ENCODE measurements at regions not wholly inside any gene's neighbourhood (a gene's known extent, or its start where the extent isn't known, plus 50 kb on each side); places are given as distances from the start of the nearest gene placed in this dataset.

DNA sequence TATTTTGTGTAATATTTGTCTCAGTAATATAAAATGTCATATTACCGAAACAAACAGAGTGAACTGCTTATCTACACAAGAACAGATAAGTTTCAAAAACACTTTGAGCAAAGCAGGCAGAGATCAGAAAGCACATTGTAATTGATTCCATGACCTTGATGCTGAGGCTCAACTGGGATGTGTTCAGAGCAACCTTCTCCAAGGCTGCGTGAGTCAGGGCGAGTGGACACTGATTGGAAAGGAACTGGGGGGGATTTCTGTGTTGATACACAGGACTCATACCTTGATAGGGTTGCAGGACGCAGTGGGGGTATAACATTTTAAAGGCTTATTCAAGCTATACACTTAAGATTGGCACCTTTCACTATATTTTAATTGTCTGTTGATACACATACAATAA is 1136.3 kb downstream of the UQCRFS1 start:
- Mint-ChIP-seq H3K4me1 (ENCODE audit: low read depth, unreplicated experiment) (no peaks in the 10 kb centered on the region), H3K4me3 (ENCODE audit: low read depth, unreplicated experiment) (no peak overlapping the region), H3K36me3 (ENCODE audit: insufficient read depth, unreplicated experiment) (no peaks in the 10 kb centered on the region), H3K9me3 (ENCODE audit: low read depth, unreplicated experiment) (peaks cover 29% of the 10 kb centered on the region), H3K27me3 (ENCODE audit: unreplicated experiment) (no peaks in the 10 kb centered on the region), H3K27ac (ENCODE audit: unreplicated experiment) (no peak overlapping the region)
- DNase-seq, result no peak
- intact Hi-C loops (cut with micrococcal nuclease; ENCODE audit: unreplicated experiment), result no loop called here
- TF ChIP-seq, protein P1, sequence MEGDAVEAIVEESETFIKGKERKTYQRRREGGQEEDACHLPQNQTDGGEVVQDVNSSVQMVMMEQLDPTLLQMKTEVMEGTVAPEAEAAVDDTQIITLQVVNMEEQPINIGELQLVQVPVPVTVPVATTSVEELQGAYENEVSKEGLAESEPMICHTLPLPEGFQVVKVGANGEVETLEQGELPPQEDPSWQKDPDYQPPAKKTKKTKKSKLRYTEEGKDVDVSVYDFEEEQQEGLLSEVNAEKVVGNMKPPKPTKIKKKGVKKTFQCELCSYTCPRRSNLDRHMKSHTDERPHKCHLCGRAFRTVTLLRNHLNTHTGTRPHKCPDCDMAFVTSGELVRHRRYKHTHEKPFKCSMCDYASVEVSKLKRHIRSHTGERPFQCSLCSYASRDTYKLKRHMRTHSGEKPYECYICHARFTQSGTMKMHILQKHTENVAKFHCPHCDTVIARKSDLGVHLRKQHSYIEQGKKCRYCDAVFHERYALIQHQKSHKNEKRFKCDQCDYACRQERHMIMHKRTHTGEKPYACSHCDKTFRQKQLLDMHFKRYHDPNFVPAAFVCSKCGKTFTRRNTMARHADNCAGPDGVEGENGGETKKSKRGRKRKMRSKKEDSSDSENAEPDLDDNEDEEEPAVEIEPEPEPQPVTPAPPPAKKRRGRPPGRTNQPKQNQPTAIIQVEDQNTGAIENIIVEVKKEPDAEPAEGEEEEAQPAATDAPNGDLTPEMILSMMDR (IDR thresholded peaks at IDR 0.05; ENCODE audit: unreplicated experiment), result no peak
- CTCF ChIA-PET, result no interaction called here
- no TSS peak for BruUV-seq (replicated peaks)

DNA sequence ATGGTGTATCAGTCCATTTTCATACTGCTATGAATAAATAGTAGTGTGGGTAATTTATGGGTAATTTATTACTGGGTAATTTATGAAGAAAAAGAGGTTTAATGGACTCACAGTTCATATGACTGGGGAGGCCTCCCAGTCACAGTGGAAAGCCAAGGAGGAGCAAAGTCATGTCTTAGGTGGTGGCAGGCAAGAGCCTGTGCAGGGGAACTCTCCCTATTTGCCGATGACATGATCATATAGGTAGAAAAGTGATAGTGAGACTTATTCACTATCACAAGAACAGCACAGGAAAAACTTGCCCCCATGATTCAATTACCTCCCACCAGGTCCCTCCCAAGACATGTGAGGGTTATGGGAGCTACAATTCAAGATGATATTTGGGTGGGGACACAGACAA is 1137.7 kb downstream of the UQCRFS1 start:
- Mint-ChIP-seq H3K4me1 (ENCODE audit: low read depth, unreplicated experiment) (no peaks in the 10 kb centered on the region), H3K36me3 (ENCODE audit: insufficient read depth, unreplicated experiment) (no peaks in the 10 kb centered on the region), H3K4me3 (ENCODE audit: low read depth, unreplicated experiment) (no peak overlapping the region), H3K27me3 (ENCODE audit: unreplicated experiment) (no peaks in the 10 kb centered on the region), H3K27ac (ENCODE audit: unreplicated experiment) (no peak overlapping the region), H3K9me3 (ENCODE audit: low read depth, unreplicated experiment) (peaks cover 25% of the 10 kb centered on the region)
- BruUV-seq (replicated peaks), result no TSS peak
- TF ChIP-seq, protein P1 (IDR thresholded peaks at IDR 0.05; ENCODE audit: unreplicated experiment), result no peak
- intact Hi-C loops (cut with micrococcal nuclease; ENCODE audit: unreplicated experiment), result no loop called here
- CTCF ChIA-PET, result no interaction called here
- no peak for DNase-seq

DNA sequence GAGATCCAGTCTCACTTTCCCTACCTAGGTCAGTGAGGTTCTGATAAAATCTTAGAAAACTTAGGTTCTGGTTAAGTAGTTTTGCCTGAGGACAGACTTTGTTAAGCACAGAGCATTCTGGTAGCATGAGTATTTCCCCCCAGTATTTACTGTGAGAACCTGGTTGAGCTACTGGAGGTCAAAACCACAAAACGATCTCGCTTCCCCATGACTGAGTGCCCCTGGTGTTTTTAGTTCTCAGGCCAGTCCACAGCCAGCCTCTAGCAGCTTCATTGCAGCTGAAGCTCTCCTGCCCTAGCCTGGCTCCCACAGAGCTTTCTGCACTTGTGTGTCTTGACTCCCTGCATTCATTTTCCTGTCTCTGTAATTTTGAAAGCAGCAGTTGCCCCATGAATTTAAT is 1138.2 kb downstream of the UQCRFS1 start:
- CTCF ChIA-PET, result no interaction called here
- intact Hi-C loops (cut with micrococcal nuclease; ENCODE audit: unreplicated experiment), result no loop called here
- Mint-ChIP-seq H3K4me1 (ENCODE audit: low read depth, unreplicated experiment) (no peaks in the 10 kb centered on the region), H3K27ac (ENCODE audit: unreplicated experiment) (no peak overlapping the region), H3K9me3 (ENCODE audit: low read depth, unreplicated experiment) (peaks cover 23% of the 10 kb centered on the region), H3K27me3 (ENCODE audit: unreplicated experiment) (no peaks in the 10 kb centered on the region), H3K4me3 (ENCODE audit: low read depth, unreplicated experiment) (no peak overlapping the region), H3K36me3 (ENCODE audit: insufficient read depth, unreplicated experiment) (no peaks in the 10 kb centered on the region)
- DNase-seq, result no peak
- TF ChIP-seq, protein P1 (IDR thresholded peaks at IDR 0.05; ENCODE audit: unreplicated experiment), result no peak
- BruUV-seq (replicated peaks), result no TSS peak

DNA sequence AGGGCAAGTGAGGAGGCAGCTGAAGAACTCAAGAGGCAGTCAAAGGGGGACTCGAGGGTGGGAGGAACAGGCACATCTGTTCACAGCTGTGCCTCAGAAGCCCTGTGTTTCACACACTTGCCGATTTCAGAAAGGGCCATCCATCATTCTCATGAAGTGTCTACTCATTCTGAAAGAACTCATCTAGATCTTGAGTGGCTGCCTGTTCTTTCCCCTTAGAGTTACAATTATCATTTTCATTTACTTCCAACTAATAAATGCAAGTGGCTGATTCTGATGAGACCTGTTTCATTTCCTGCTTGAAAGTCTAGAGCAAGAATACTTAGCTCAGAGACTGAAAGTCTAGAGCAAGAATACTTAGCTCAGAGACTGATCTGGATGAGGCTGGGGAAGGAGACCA is 1145.1 kb downstream of the UQCRFS1 start:
- H3K4me1 Mint-ChIP-seq (ENCODE audit: low read depth, unreplicated experiment), result no peaks in the 10 kb centered on the region
- DNase-seq, result no peak
- BruUV-seq (replicated peaks), result no TSS peak
- intact Hi-C loops (cut with micrococcal nuclease; ENCODE audit: unreplicated experiment), result no loop called here
- CTCF ChIA-PET, result interaction anchor here (0.7 kb wide), 2 partner anchors 100 to 244 kb away, joined by 3 to 4 read pairs; no protein-coding TSS in a partner anchor
- TF ChIP-seq, protein P1 (IDR thresholded peaks at IDR 0.05; ENCODE audit: unreplicated experiment), result no peak
- H3K9me3 Mint-ChIP-seq (ENCODE audit: low read depth, unreplicated experiment), result peaks cover 9% of the 10 kb centered on the region
- H3K27me3 Mint-ChIP-seq (ENCODE audit: unreplicated experiment), result no peaks in the 10 kb centered on the region
- no peak overlapping the region for H3K27ac Mint-ChIP-seq (ENCODE audit: unreplicated experiment)
- H3K36me3 Mint-ChIP-seq (ENCODE audit: insufficient read depth, unreplicated experiment), result no peaks in the 10 kb centered on the region
- no peak overlapping the region for H3K4me3 Mint-ChIP-seq (ENCODE audit: low read depth, unreplicated experiment)

Measured in Calu3 (cell line).